ENCODE measurements at regions not wholly inside any gene's neighbourhood (a gene's known extent, or its start where the extent isn't known, plus 50 kb on each side); places are given as distances from the start of the nearest gene placed in this dataset.

DNA sequence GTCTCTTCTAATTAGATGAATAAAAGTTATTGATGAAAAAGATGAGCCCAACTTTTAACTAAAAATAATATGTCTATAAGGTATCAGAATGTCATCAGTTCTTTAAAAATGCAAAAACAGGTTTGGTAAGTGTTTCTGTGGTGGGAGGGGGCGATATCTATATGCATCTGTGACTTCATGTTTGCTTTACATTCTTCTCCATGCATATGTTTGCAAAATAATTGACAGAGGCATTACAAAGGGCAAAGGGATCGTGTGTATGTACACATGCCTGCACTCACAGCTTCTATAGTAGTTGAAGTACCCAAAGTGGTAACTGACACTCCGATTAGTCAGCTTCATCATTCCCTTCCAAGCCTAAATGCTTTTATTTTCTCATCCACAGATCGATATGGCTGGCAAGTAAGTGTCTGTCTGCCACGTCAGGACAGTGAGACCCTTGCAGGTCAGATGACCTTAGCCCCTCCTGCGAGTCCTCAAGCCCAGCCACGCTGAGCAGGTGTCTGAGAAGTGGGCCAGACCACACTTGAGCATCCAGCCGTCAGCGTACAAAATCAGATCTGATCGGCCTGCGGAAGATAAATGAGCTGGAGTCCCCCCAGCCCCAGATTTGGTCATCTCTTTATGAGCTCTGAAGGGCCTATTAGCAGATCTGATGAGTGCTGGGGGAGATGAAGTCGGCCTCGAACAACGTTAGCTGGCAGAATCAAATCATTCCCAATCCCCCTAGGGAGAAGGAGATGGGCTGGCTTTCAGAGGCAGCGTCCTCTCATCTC, 369.1 kb downstream of the MAFB start:
- no peaks in the 10 kb centered on the region for H3K27me3 Mint-ChIP-seq
- no peaks in the 10 kb centered on the region for H3K36me3 Mint-ChIP-seq (ENCODE audit: low read depth)
- no peak overlapping the region for H3K27ac Mint-ChIP-seq
- H3K9me3 Mint-ChIP-seq: no peaks in the 10 kb centered on the region
- no peaks in the 10 kb centered on the region for H3K4me1 Mint-ChIP-seq (ENCODE audit: low read depth)
- H3K4me3 Mint-ChIP-seq: no peak overlapping the region
- no peak for DNase-seq

GRCh38 chr20:40319056-40319455, 370.0 kb downstream of the MAFB start:
- H3K9me3 Mint-ChIP-seq: no peaks in the 10 kb centered on the region
- DNase-seq: no peak
- no peak overlapping the region for H3K4me3 Mint-ChIP-seq
- H3K27ac Mint-ChIP-seq: no peak overlapping the region
- no peaks in the 10 kb centered on the region for H3K4me1 Mint-ChIP-seq (ENCODE audit: low read depth)
- H3K36me3 Mint-ChIP-seq (ENCODE audit: low read depth): no peaks in the 10 kb centered on the region
- H3K27me3 Mint-ChIP-seq: no peaks in the 10 kb centered on the region

DNA sequence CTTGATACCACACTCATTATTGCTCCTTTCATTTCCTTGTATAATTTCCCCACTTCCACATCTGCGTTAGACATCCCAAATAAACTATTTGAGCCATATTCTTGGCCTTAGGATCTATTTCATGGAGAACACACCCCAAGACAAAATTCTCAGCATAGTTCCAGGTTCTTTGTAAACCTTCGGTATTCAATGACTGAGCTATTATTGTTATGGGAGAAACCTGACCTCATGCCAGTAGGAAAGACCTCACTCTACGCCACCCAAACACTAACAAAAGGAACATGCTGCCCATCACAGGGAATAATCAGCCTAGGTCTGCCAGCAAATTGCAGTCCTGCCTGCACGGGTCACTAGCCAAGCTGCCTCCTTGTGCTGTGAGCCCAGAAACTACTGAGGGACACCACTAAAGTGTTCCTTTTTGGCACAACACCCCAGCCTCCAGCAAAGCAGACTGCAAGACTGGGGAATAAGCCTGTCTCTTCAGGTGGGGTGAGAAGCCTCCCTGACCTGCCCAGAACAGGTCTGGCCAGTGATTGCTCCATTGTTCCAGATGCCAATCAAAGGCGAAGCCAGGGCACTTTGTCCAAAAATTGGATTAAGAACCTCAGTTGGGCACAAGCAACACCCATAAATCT, 371.8 kb downstream of the MAFB start:
- no peaks in the 10 kb centered on the region for H3K9me3 Mint-ChIP-seq
- H3K4me3 Mint-ChIP-seq: no peak overlapping the region
- H3K27ac Mint-ChIP-seq: no peak overlapping the region
- H3K4me1 Mint-ChIP-seq (ENCODE audit: low read depth): no peaks in the 10 kb centered on the region
- no peak for DNase-seq
- H3K27me3 Mint-ChIP-seq: no peaks in the 10 kb centered on the region
- no peaks in the 10 kb centered on the region for H3K36me3 Mint-ChIP-seq (ENCODE audit: low read depth)

GRCh38 chr20:40314278-40314677, 374.8 kb downstream of the MAFB start:
- no peak for DNase-seq
- Mint-ChIP-seq H3K36me3 (ENCODE audit: low read depth) (no peaks in the 10 kb centered on the region), H3K27me3 (no peaks in the 10 kb centered on the region), H3K9me3 (no peaks in the 10 kb centered on the region), H3K4me3 (no peak overlapping the region), H3K4me1 (ENCODE audit: low read depth) (no peaks in the 10 kb centered on the region), H3K27ac (no peak overlapping the region)

- no peaks in the 10 kb centered on the region for H3K36me3 Mint-ChIP-seq (ENCODE audit: low read depth)
These were observed 375.3 kb downstream of the MAFB start for GRCh38 chr20:40313730-40314129.

DNA sequence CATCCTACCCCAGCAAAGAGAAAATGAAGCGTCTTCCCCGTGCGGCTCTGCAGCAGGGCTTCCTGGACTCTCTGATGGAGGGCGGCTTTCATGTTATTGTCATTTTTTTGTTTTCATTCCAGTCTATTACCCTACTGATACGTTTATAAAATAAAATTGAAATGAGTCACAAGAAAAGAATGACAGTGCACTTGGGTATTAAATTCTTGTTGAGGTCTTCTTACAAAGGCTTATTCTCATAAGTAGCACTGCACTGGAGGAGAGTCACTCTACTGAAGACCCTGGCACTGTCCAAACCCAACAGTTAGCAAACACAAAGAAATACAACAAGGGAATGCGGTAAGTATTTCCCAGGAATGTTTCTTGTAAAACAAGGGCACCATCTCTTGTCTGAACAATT, 379.3 kb downstream of the MAFB start:
- no peaks in the 10 kb centered on the region for H3K4me1 Mint-ChIP-seq (ENCODE audit: low read depth)
- no peaks in the 10 kb centered on the region for H3K27me3 Mint-ChIP-seq
- H3K4me3 Mint-ChIP-seq: no peak overlapping the region
- no peak for DNase-seq
- no peak overlapping the region for H3K27ac Mint-ChIP-seq
- H3K9me3 Mint-ChIP-seq: no peaks in the 10 kb centered on the region
- no peaks in the 10 kb centered on the region for H3K36me3 Mint-ChIP-seq (ENCODE audit: low read depth)

More at GRCh38 chr20:40313730-40314129, 375.3 kb downstream of the MAFB start:
- Mint-ChIP-seq H3K27me3 (no peaks in the 10 kb centered on the region), H3K4me3 (no peak overlapping the region), H3K4me1 (ENCODE audit: low read depth) (no peaks in the 10 kb centered on the region), H3K27ac (no peak overlapping the region), H3K9me3 (no peaks in the 10 kb centered on the region)
- no peak for DNase-seq

DNA sequence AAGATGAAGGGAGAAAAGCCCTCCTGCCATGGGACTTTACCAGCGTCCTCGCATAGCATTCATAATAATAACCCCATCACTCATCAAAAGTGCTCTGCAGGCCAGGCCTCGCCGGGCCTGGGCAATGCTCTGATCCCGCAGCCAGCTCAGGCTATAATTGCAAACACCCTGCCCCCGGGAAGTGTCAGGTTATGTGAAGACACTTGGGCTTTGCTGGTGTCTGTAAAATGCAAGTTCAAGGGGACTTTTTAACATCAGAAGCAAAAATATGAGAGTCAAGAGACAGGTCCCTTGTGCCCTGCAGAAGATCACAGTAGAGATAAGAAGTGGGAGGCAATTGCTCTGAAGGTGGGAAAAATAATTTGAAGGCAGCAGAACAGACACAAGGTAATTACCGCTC, 381.0 kb downstream of the MAFB start:
- DNase-seq: no peak
- H3K4me3 Mint-ChIP-seq: no peak overlapping the region
- H3K27me3 Mint-ChIP-seq: no peaks in the 10 kb centered on the region
- H3K4me1 Mint-ChIP-seq (ENCODE audit: low read depth): no peaks in the 10 kb centered on the region
- H3K9me3 Mint-ChIP-seq: no peaks in the 10 kb centered on the region
- no peak overlapping the region for H3K27ac Mint-ChIP-seq
- no peaks in the 10 kb centered on the region for H3K36me3 Mint-ChIP-seq (ENCODE audit: low read depth)

DNA sequence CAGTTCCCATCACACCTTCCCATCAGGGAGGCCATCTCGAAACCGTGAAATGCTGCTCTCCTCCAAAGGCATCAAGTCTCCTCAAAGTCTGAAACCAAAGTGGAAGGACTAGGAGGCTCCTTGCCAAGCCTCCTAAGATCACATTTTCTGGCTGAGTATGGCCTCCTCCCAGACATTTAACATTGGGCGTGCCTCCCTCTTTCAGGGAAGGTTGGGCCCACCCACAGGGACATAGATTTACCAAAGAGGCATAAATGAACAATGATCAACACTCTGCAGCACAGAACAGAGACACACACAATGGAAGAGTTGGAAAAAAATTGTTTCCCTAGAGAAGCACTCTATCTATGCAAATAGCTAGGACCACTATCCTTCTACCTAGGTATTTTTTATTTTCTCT, 381.8 kb downstream of the MAFB start:
- no peak for DNase-seq
- Mint-ChIP-seq H3K9me3 (no peaks in the 10 kb centered on the region), H3K27me3 (no peaks in the 10 kb centered on the region), H3K4me3 (no peak overlapping the region), H3K36me3 (ENCODE audit: low read depth) (no peaks in the 10 kb centered on the region), H3K27ac (no peak overlapping the region), H3K4me1 (ENCODE audit: low read depth) (no peaks in the 10 kb centered on the region)

GRCh38 chr20:40305303-40305702, 383.7 kb downstream of the MAFB start:
- no peak overlapping the region for H3K4me3 Mint-ChIP-seq
- H3K36me3 Mint-ChIP-seq (ENCODE audit: low read depth): no peaks in the 10 kb centered on the region

DNA sequence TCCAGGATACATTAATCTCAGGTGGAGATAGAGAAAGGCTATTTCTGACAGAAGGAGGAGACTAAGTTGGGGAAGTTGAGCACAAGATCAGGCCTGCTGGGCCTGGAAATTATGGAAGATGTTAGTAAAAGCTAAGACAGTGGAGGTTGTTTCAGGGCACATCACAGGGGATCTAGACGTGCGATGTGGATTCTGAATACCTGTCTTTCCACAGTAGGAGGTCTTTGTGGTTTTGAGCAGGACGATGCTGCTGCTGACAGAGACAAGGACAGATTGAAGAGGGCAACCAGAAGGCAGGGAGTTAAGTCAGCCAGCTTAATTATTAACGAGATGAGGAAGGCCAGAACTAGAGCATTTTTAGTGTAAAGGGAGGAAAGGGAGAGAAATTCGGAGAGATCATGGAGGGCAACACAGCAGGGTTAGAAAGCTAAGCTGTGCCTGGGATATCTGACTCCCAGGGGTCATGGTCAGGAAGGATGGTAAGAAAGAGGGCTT, 384.9 kb downstream of the MAFB start:
- H3K27me3 Mint-ChIP-seq: no peaks in the 10 kb centered on the region
- H3K4me3 Mint-ChIP-seq: no peak overlapping the region
- no peak overlapping the region for H3K27ac Mint-ChIP-seq
- no peak for DNase-seq
- no peaks in the 10 kb centered on the region for H3K9me3 Mint-ChIP-seq
- H3K36me3 Mint-ChIP-seq (ENCODE audit: low read depth): no peaks in the 10 kb centered on the region
- no peaks in the 10 kb centered on the region for H3K4me1 Mint-ChIP-seq (ENCODE audit: low read depth)

More at GRCh38 chr20:40305303-40305702, 383.7 kb downstream of the MAFB start:
- no peak for DNase-seq
- Mint-ChIP-seq H3K27me3 (no peaks in the 10 kb centered on the region), H3K9me3 (no peaks in the 10 kb centered on the region), H3K4me1 (ENCODE audit: low read depth) (no peaks in the 10 kb centered on the region), H3K27ac (no peak overlapping the region)

DNA sequence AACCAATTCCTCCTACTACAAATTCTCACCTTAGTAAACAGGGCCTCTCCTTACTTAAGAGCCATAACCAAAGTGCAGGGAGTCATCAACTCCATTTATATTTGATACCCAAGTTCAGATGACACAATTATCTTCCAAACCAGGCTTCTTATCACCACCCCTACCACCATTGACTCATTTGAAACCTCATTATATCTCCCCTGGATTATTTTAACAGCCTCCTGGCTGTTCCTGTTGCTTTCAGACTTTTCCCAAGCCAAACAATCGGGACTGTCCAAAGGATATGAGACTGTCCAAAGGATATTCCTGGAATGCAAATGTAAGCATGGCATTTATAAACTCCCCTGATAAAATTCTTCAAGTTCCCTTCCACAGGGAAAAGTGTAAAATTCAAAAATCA, 394.3 kb downstream of the MAFB start:
- Mint-ChIP-seq H3K4me1 (ENCODE audit: low read depth) (no peaks in the 10 kb centered on the region), H3K36me3 (ENCODE audit: low read depth) (no peaks in the 10 kb centered on the region), H3K27me3 (peaks cover 5% of the 10 kb centered on the region), H3K9me3 (no peaks in the 10 kb centered on the region), H3K4me3 (no peak overlapping the region), H3K27ac (no peak overlapping the region)
- no peak for DNase-seq

GRCh38 chr20:40294175-40294574, 394.9 kb downstream of the MAFB start:
- no peak for DNase-seq
- Mint-ChIP-seq H3K27me3 (peaks cover 5% of the 10 kb centered on the region), H3K9me3 (no peaks in the 10 kb centered on the region), H3K4me3 (no peak overlapping the region), H3K36me3 (ENCODE audit: low read depth) (no peaks in the 10 kb centered on the region), H3K4me1 (ENCODE audit: low read depth) (no peaks in the 10 kb centered on the region), H3K27ac (no peak overlapping the region)

- Mint-ChIP-seq H3K4me1 (ENCODE audit: low read depth) (no peaks in the 10 kb centered on the region), H3K9me3 (no peaks in the 10 kb centered on the region), H3K36me3 (ENCODE audit: low read depth) (no peaks in the 10 kb centered on the region), H3K27me3 (peaks cover 5% of the 10 kb centered on the region), H3K27ac (no peak overlapping the region), H3K4me3 (no peak overlapping the region)
- DNase-seq: no peak
These were observed 395.3 kb downstream of the MAFB start for GRCh38 chr20:40293740-40294139.

DNA sequence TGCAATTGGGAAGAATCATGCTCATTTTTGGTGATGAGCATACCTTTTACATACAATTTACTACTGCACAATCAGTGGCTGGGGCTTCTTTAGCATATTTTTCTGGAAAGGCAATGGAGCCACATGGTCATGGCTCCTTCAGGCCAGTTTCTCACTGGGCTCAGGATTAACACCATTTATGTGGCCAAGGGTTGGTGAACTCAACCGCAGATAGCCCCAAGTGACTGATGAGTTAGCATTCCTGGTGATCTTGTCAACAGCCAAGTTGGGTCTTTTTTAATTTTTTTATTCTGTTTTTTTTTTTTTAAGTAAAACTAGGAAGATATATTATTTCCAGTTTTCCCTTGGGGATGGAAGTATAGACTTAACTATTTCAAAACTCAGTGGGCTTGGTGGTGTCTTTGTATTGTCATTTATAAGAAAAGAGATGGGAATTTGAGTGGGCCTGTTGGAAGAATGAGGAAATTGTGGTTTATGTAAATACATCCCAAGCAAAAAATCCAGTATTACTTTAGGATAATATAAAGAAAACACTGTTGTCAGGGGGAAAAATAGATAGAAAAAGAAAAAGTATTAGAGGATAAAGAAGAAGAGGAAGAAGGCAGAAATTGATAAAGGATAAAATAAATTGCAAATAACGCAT, 397.4 kb downstream of the MAFB start:
- Mint-ChIP-seq H3K36me3 (ENCODE audit: low read depth) (no peaks in the 10 kb centered on the region), H3K4me1 (ENCODE audit: low read depth) (no peaks in the 10 kb centered on the region), H3K4me3 (no peak overlapping the region), H3K27me3 (peaks cover 5% of the 10 kb centered on the region), H3K9me3 (no peaks in the 10 kb centered on the region), H3K27ac (no peak overlapping the region)
- DNase-seq: no peak

- no peak for DNase-seq
- Mint-ChIP-seq H3K4me1 (ENCODE audit: low read depth) (no peaks in the 10 kb centered on the region), H3K27ac (no peak overlapping the region), H3K9me3 (no peaks in the 10 kb centered on the region), H3K36me3 (ENCODE audit: low read depth) (no peaks in the 10 kb centered on the region), H3K27me3 (peaks cover 2% of the 10 kb centered on the region), H3K4me3 (no peak overlapping the region)
These were observed 401.4 kb downstream of the MAFB start for GRCh38 chr20:40287683-40288082.
